ENCODE measurements at regions not wholly inside any gene's neighbourhood (a gene's known extent, or its start where the extent isn't known, plus 50 kb on each side); places are given as distances from the start of the nearest gene placed in this dataset.

DNA sequence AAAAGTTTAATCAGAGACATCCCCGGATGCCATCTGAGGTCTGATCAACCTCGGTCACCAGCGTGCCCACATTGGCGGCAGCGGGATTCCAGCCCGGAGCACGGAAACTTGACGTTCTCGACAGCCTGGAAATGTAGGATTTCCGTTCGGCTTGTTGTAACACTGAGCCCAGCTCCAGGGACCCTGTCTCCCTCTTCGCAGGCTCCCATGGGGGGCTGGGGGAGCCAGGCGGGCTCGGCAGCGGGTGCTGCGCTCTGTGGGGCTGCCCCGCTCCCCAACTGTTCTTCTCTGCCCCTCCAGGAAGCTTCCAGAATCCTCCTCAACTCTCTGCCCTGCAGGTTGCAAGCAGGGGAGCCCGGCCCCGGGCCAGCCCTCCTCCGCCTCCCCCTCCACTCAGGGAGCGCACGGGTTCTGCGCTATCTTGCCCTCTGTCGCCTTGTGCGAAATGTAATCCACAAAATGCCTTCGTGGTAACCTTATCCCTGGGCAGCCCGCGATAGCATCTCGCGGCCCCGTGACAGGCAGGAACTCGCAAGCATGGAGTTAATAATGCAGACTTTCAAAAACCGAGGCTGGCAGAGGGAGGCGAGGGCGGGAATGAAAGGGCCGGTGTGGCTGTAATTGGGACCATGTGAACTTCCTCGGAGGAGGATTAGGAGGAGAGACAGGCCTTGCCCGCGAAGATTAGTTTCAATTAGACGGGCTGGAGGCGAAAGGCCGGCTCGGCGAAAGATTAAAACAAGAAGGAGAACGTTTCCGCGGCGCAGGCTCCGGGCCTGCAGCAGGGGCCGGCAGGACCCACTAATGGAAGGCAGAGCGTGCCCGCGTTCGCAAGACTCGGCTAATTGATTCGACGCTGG is 53.9 kb upstream of the TTC34 start:
- TF ChIP-seq CSDC2 (CRISPR knock-in tag; IDR thresholded peaks at IDR 0.05) (no peak), ZNF70 (CRISPR knock-in tag; IDR thresholded peaks at IDR 0.05) (no peak), ISL1 (CRISPR knock-in tag; IDR thresholded peaks at IDR 0.05) (no peak), BACH2 (CRISPR knock-in tag; IDR thresholded peaks at IDR 0.05; ENCODE audit: borderline replicate concordance) (no peak), ZC3H10 (CRISPR knock-in tag; IDR thresholded peaks at IDR 0.05) (no peak), ARNTL (CRISPR knock-in tag; IDR thresholded peaks at IDR 0.05; ENCODE audit: borderline replicate concordance, low read depth) (no peak), PPARA (CRISPR knock-in tag; IDR thresholded peaks at IDR 0.05; ENCODE audit: borderline replicate concordance) (no peak), ESRRG (CRISPR knock-in tag; IDR thresholded peaks at IDR 0.05) (no peak), ZNF565 (CRISPR knock-in tag; conservative IDR thresholded peaks at IDR 0.05; ENCODE audit: low read depth) (no peak), TOX (CRISPR knock-in tag; IDR thresholded peaks at IDR 0.05; ENCODE audit: borderline replicate concordance) (no peak), ZNF8 (CRISPR knock-in tag; IDR thresholded peaks at IDR 0.05) (no peak), TCF4 (CRISPR knock-in tag; IDR thresholded peaks at IDR 0.05; ENCODE audit: borderline replicate concordance) (no peak), RARB (CRISPR knock-in tag; IDR thresholded peaks at IDR 0.05) (no peak), SNAI2 (CRISPR knock-in tag; IDR thresholded peaks at IDR 0.05) (no peak), OSR1 (CRISPR knock-in tag; IDR thresholded peaks at IDR 0.05) (no peak)
- TF ChIP-seq, protein P1, sequence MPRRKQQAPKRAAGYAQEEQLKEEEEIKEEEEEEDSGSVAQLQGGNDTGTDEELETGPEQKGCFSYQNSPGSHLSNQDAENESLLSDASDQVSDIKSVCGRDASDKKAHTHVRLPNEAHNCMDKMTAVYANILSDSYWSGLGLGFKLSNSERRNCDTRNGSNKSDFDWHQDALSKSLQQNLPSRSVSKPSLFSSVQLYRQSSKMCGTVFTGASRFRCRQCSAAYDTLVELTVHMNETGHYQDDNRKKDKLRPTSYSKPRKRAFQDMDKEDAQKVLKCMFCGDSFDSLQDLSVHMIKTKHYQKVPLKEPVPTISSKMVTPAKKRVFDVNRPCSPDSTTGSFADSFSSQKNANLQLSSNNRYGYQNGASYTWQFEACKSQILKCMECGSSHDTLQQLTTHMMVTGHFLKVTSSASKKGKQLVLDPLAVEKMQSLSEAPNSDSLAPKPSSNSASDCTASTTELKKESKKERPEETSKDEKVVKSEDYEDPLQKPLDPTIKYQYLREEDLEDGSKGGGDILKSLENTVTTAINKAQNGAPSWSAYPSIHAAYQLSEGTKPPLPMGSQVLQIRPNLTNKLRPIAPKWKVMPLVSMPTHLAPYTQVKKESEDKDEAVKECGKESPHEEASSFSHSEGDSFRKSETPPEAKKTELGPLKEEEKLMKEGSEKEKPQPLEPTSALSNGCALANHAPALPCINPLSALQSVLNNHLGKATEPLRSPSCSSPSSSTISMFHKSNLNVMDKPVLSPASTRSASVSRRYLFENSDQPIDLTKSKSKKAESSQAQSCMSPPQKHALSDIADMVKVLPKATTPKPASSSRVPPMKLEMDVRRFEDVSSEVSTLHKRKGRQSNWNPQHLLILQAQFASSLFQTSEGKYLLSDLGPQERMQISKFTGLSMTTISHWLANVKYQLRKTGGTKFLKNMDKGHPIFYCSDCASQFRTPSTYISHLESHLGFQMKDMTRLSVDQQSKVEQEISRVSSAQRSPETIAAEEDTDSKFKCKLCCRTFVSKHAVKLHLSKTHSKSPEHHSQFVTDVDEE (CRISPR knock-in tag; IDR thresholded peaks at IDR 0.05), result no peak
- TF ChIP-seq, protein P2, sequence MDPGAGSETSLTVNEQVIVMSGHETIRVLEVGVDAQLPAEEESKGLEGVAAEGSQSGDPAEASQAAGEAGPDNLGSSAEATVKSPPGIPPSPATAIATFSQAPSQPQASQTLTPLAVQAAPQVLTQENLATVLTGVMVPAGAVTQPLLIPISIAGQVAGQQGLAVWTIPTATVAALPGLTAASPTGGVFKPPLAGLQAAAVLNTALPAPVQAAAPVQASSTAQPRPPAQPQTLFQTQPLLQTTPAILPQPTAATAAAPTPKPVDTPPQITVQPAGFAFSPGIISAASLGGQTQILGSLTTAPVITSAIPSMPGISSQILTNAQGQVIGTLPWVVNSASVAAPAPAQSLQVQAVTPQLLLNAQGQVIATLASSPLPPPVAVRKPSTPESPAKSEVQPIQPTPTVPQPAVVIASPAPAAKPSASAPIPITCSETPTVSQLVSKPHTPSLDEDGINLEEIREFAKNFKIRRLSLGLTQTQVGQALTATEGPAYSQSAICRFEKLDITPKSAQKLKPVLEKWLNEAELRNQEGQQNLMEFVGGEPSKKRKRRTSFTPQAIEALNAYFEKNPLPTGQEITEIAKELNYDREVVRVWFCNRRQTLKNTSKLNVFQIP (CRISPR knock-in tag; IDR thresholded peaks at IDR 0.05; ENCODE audit: borderline replicate concordance, low read depth), result no peak
- TF ChIP-seq, protein P3, sequence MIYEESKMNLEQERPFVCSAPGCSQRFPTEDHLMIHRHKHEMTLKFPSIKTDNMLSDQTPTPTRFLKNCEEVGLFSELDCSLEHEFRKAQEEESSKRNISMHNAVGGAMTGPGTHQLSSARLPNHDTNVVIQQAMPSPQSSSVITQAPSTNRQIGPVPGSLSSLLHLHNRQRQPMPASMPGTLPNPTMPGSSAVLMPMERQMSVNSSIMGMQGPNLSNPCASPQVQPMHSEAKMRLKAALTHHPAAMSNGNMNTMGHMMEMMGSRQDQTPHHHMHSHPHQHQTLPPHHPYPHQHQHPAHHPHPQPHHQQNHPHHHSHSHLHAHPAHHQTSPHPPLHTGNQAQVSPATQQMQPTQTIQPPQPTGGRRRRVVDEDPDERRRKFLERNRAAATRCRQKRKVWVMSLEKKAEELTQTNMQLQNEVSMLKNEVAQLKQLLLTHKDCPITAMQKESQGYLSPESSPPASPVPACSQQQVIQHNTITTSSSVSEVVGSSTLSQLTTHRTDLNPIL (CRISPR knock-in tag; IDR thresholded peaks at IDR 0.05; ENCODE audit: low read depth), result no peak
- ATAC-seq, result no peak

DNA sequence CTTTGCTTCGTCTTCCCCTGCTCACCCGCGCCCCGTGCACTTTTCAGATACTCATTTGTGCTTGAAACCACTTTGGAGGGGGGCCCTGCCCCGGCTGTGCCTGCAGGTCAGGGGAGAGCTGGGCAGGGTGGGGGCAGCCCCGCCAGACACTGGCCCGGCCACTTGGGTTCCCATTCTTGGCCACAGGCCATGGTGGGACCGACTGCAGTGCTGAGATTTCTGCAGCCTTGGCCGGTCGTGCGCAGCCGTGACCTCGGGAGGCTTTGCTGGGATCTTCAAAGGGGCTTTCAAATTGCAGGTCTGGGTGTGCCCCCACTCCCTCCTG is 54.5 kb upstream of the TTC34 start:
- no peak for TF ChIP-seq TOX (CRISPR knock-in tag; IDR thresholded peaks at IDR 0.05; ENCODE audit: borderline replicate concordance)
- TF ChIP-seq CSDC2 (CRISPR knock-in tag; IDR thresholded peaks at IDR 0.05), result no peak
- TF ChIP-seq, protein P2 (CRISPR knock-in tag; IDR thresholded peaks at IDR 0.05; ENCODE audit: borderline replicate concordance, low read depth), result no peak
- no peak for TF ChIP-seq PPARA (CRISPR knock-in tag; IDR thresholded peaks at IDR 0.05; ENCODE audit: borderline replicate concordance)
- no peak for TF ChIP-seq ZNF565 (CRISPR knock-in tag; conservative IDR thresholded peaks at IDR 0.05; ENCODE audit: low read depth)
- no peak for TF ChIP-seq BACH2 (CRISPR knock-in tag; IDR thresholded peaks at IDR 0.05; ENCODE audit: borderline replicate concordance)
- TF ChIP-seq ARNTL (CRISPR knock-in tag; IDR thresholded peaks at IDR 0.05; ENCODE audit: borderline replicate concordance, low read depth), result no peak
- TF ChIP-seq, protein P3 (CRISPR knock-in tag; IDR thresholded peaks at IDR 0.05; ENCODE audit: low read depth), result no peak
- ATAC-seq, result no peak

DNA sequence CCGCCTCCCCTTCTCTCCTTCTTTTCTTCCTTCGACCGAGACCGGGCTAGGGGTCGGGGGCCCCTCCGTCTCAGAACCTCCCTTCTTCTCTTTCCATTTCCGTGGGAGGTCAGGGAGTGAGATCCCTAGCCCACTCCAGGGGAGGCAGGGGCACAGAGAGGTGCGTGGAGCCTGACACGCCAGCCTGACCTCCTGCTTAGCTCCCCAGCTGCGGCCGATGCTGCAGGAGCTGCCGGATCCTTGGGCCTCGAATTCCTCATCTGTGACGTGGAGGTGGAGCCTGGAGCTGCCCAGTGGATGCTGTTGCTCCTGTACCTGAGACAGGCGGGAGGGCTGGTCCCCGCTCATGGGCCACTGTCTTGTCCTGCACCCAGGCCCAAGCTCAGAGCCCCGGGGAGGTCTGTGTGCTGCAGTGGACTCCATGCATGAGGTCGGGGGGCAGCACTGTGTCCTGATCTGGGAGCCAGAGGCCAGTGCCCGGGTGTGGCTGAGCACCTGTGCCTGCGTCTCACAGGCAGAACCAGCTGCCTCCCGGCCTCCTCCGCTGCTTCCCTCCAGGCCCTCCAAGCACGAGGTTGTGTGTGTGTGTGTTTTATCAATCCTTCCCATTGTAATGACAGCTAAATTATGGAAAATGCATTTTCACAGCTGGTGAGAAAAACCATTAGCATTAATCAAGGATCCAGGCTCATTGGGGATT is 55.3 kb upstream of the TTC34 start:
- TF ChIP-seq ESRRG (CRISPR knock-in tag; IDR thresholded peaks at IDR 0.05) (no peak), ZNF70 (CRISPR knock-in tag; IDR thresholded peaks at IDR 0.05) (no peak), ZFP30 (CRISPR knock-in tag; IDR thresholded peaks at IDR 0.05) (no peak), ZNF8 (CRISPR knock-in tag; IDR thresholded peaks at IDR 0.05) (no peak)
- TF ChIP-seq, protein P4, sequence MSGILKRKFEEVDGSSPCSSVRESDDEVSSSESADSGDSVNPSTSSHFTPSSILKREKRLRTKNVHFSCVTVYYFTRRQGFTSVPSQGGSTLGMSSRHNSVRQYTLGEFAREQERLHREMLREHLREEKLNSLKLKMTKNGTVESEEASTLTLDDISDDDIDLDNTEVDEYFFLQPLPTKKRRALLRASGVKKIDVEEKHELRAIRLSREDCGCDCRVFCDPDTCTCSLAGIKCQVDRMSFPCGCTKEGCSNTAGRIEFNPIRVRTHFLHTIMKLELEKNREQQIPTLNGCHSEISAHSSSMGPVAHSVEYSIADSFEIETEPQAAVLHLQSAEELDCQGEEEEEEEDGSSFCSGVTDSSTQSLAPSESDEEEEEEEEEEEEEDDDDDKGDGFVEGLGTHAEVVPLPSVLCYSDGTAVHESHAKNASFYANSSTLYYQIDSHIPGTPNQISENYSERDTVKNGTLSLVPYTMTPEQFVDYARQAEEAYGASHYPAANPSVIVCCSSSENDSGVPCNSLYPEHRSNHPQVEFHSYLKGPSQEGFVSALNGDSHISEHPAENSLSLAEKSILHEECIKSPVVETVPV (CRISPR knock-in tag; IDR thresholded peaks at IDR 0.05), result no peak
- no peak for ATAC-seq

Data from SK-N-SH treated with all-trans-retinoic acid at 6 μM for 48 hours (cell line).